Thymus (tissue), 11 donors: ENCODE measurements at regions not wholly inside any gene's neighbourhood (a gene's known extent, or its start where the extent isn't known, plus 50 kb on each side); places are given as distances from the start of the nearest gene placed in this dataset.
"Not testable (repeated sequence)": the region's sequence is repeated elsewhere in the genome, so short reads cannot be mapped to it uniquely, and the experiment has no call there.

Experiments used
- DNase-seq, 9 donors: peaks; one replicate each; pipeline ENCODE4 v3.0.0-alpha.2; 2013; ENCODE audit warnings: low spot score in 9 of 9, low read depth in 6 of 9, missing footprints in 1 of 9
- H3K27ac ChIP-seq, 2 donors: one replicate each; pipeline ENCODE4 v1.5.1; 2013; ENCODE audit warnings: control low read depth in 1 of 2, low read depth in 1 of 2, low read length in 1 of 2, mild to moderate bottlenecking in 1 of 2, moderate library complexity in 1 of 2
- H3K27me3 ChIP-seq, 2 donors: one replicate each; pipeline ENCODE4 v1.5.1; 2013; ENCODE audit warnings: low read length in 1 of 2; ENCODE audit not compliant: control insufficient read depth in 2 of 2, insufficient read depth in 1 of 2
- H3K36me3 ChIP-seq, 2 donors: one replicate each; pipeline ENCODE4 v1.5.1; 2013; ENCODE audit warnings: low read length in 1 of 2, mild to moderate bottlenecking in 1 of 2, moderate library complexity in 1 of 2; ENCODE audit not compliant: control insufficient read depth in 2 of 2, insufficient read depth in 2 of 2
- H3K4me1 ChIP-seq, 2 donors: one replicate each; pipeline ENCODE4 v1.5.1; 2013; ENCODE audit warnings: low read length in 2 of 2; ENCODE audit not compliant: control insufficient read depth in 2 of 2, insufficient read depth in 2 of 2
- H3K4me3 ChIP-seq, 2 donors: one replicate each; pipeline ENCODE4 v1.5.1; 2013; ENCODE audit warnings: low read length in 2 of 2, control low read depth in 1 of 2, mild to moderate bottlenecking in 1 of 2
- H3K9me3 ChIP-seq, 2 donors: one replicate each; pipeline ENCODE4 v1.5.1; 2013; ENCODE audit warnings: low read length in 1 of 2, mild to moderate bottlenecking in 1 of 2; ENCODE audit not compliant: control insufficient read depth in 2 of 2, insufficient read depth in 1 of 2
- WGBS: extraction: QIAGEN DNeasy Blood & Tissue Kit; methylation state at CpG from one replicate; pipeline ENCODE4 v1.1.7; 2013; 5-methylcytosine and 5-hydroxymethylcytosine counted together
- donor health status: healthy.

DNA sequence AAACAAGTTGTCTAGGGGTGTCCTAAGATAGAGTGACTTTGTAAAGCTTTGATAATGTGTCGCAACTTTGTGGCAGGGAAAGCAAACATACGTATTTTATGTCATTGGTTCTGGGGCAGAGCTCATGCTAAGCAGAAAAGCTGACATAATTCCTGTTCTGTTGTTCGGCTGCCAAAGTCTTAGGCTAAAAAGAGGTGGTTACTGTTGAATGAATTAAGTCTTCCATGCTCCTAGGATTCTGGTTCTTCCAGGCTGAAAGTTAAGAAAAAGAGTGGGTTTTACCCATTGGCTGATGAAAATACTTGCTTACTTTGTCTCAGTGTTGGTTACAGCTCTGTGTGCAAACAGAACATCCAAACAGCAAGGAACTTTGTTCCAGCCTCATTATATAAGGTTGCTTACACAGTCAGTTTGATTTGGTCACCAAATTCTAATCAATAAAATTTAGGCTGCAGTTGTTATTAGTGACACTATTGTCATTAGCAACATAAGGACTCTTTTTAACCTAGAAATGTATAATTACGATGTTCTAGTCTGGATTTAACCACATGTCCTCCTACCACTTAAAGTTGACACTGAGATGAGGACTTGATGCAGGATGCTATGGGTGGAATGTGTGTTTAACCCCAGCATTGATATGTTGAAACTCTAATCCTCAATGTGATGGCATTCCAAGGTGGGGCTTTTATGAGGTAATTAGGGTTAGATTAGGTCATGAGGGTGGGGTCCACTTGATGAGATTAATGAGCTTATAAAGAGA is 114.0 kb upstream of the GOT2 start:
- H3K36me3 ChIP-seq: no peaks in the 10 kb centered on the region
- H3K4me3 ChIP-seq: no peak overlapping the region
- no peak overlapping the region for H3K27ac ChIP-seq
- no peaks in the 10 kb centered on the region for H3K27me3 ChIP-seq
- H3K4me1 ChIP-seq: no peaks in the 10 kb centered on the region
- 89% methylated on average over 4 of the region's 4 CpGs for WGBS
- no peak for DNase-seq
- H3K9me3 ChIP-seq: no peaks in the 10 kb centered on the region

DNA sequence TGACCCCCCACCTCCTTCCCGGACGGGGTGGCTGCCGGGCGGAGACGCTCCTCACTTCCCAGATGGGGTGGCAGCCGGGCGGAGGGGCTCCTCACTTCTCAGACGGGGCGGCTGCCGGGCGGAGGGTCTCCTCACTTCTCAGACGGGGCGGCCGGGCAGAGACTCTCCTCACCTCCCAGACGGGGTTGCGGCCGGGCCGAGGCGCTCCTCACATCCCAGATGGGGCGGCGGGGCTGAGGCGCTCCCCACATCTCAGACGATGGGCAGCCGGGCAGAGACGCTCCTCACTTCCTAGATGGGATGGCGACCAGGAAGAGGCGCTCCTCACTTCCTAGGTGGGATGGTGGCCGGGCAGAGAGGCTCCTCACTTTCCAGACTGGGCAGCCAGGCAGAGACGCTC is 112.1 kb upstream of the GOT2 start:
- 98% methylated on average over 29 of the region's 29 CpGs for WGBS
- H3K9me3 ChIP-seq, DNase-seq, H3K4me3 ChIP-seq, H3K4me1 ChIP-seq, H3K36me3 ChIP-seq, H3K27ac ChIP-seq, H3K27me3 ChIP-seq: not testable (repeated sequence)

- Histone ChIP-seq H3K27ac (no peak overlapping the region), H3K27me3 (no peaks in the 10 kb centered on the region), H3K4me3 (no peak overlapping the region), H3K4me1 (no peaks in the 10 kb centered on the region), H3K36me3 (no peaks in the 10 kb centered on the region), H3K9me3 (no peaks in the 10 kb centered on the region)
- DNase-seq: no peak
- WGBS: 38% methylated on average over 2 of the region's 2 CpGs
Observed at GRCh38 chr16:58843675-58844074, 109.6 kb upstream of the GOT2 start.

- H3K4me3 ChIP-seq: no peak overlapping the region
- no peaks in the 10 kb centered on the region for H3K4me1 ChIP-seq
- H3K9me3 ChIP-seq: no peaks in the 10 kb centered on the region
- no peak for DNase-seq
- H3K27ac ChIP-seq: no peak overlapping the region
- H3K27me3 ChIP-seq: no peaks in the 10 kb centered on the region
- H3K36me3 ChIP-seq: no peaks in the 10 kb centered on the region
Observed at GRCh38 chr16:58842746-58843145, 108.6 kb upstream of the GOT2 start.

DNA sequence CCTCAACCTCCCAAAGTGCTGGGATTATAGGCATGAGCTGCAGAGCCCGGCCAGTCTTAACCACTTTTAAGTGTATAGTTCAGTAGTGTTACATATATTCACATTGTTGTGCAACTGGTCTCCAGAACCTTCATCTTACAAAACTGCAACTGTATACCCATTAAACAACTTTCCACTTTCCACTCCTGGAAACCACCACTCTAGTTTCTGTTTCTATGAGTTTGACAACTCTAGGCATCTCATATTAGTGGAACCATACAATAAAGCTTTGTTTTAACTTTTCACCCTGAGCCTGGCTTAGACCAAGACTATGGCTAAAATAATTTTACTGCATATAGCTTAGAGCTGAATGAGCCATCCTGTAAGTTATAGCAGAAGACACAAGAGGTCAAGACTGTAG is 108.0 kb upstream of the GOT2 start:
- H3K27me3 ChIP-seq: no peaks in the 10 kb centered on the region
- WGBS: 98% methylated on average over 1 of the region's 1 CpG

GRCh38 chr16:58837950-58838349 is 103.8 kb upstream of the GOT2 start:
- Histone ChIP-seq H3K27ac (no peak overlapping the region), H3K36me3 (no peaks in the 10 kb centered on the region), H3K4me1 (no peaks in the 10 kb centered on the region), H3K9me3 (no peaks in the 10 kb centered on the region), H3K27me3 (no peaks in the 10 kb centered on the region), H3K4me3 (no peak overlapping the region)
- DNase-seq: no peak
- WGBS: 92% methylated on average over 3 of the region's 3 CpGs

More for the DNA sequence above, 108.0 kb upstream of the GOT2 start:
- Histone ChIP-seq H3K36me3 (no peaks in the 10 kb centered on the region), H3K9me3 (no peaks in the 10 kb centered on the region), H3K4me3 (no peak overlapping the region), H3K27ac (no peak overlapping the region), H3K4me1 (no peaks in the 10 kb centered on the region)
- no peak for DNase-seq

DNA sequence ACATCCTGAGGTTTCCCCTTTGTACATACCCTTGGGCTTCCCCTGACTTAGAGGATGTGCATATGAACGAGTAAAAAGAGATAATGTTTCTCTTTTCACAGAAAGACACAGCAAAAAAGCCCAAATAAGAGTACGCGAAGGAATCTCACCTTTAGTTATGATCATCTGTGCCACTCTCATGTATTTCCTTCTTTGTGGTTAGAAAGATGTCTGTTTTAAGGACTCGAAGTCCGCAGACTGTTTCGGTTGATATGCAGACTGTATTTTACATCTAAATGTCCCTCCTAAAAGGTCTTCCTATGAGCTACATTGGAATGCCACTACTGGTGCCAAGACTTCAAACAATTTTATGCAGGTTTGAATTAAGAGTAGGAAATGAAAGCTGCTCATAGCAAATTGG is 102.3 kb upstream of the GOT2 start:
- H3K4me1 ChIP-seq: no peaks in the 10 kb centered on the region
- no peaks in the 10 kb centered on the region for H3K36me3 ChIP-seq
- DNase-seq: no peak
- WGBS: 12% methylated on average over 6 of the region's 6 CpGs
- no peak overlapping the region for H3K4me3 ChIP-seq
- H3K9me3 ChIP-seq: no peaks in the 10 kb centered on the region
- no peaks in the 10 kb centered on the region for H3K27me3 ChIP-seq
- H3K27ac ChIP-seq: no peak overlapping the region

DNA sequence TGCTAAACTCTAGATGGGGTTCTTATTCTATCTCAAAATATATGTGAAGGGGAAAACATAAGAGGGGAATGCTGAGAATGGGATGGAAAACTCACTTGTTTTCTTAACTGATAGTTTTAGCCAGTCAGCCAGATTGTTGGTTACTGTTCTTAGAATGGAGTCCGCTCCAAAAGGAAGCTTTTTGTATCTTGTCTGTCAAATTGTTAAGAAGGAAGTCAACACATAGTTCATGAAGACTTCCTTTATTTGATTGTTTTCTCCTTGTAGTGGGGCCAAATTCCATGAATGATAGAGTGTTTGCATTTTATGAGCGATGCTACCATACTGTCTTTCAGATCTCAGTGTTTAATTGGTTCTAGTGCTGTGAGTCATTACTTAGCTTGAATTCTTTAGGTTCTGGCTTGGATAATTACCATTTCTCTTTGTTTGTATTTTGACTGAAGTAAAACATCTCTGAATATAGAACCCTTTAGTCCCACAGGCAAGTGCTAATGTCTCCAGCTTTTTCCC is 98.3 kb upstream of the GOT2 start:
- no peaks in the 10 kb centered on the region for H3K9me3 ChIP-seq
- DNase-seq: no peak
- no peaks in the 10 kb centered on the region for H3K4me1 ChIP-seq
- H3K27me3 ChIP-seq: no peaks in the 10 kb centered on the region
- no peak overlapping the region for H3K27ac ChIP-seq
- 92% methylated on average over 2 of the region's 2 CpGs for WGBS
- H3K36me3 ChIP-seq: no peaks in the 10 kb centered on the region
- no peak overlapping the region for H3K4me3 ChIP-seq

DNA sequence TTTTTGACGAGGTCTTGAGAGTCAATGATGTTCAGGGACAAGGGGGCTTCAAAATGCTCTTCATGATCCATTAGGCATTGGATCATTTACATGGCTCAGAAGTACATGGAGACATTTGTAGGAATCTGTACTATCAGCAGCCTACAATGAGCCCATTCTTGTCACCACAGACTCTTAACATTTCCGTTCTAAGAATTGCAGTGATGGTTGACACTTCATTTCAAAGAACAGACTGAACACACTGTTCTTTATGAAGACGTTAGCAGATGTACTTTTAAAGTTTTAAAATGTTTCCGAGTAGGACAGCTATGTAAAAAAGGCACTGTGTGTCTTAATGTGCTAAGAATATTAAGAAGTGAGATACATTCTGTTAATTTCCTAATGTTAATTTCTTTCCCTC is 97.3 kb upstream of the GOT2 start:
- H3K4me1 ChIP-seq: no peaks in the 10 kb centered on the region
- 86% methylated on average over 4 of the region's 4 CpGs for WGBS
- no peaks in the 10 kb centered on the region for H3K36me3 ChIP-seq
- no peak for DNase-seq
- H3K27me3 ChIP-seq: no peaks in the 10 kb centered on the region
- H3K4me3 ChIP-seq: no peak overlapping the region
- no peaks in the 10 kb centered on the region for H3K9me3 ChIP-seq
- H3K27ac ChIP-seq: no peak overlapping the region
